ENCODE measurements at regions not wholly inside any gene's neighbourhood (a gene's known extent, or its start where the extent isn't known, plus 50 kb on each side); places are given as distances from the start of the nearest gene placed in this dataset.
A peak's percentile ranks its signal among the peaks of the same experiment; 100 is the strongest.
"Not testable (repeated sequence)": the region's sequence is repeated elsewhere in the genome, so short reads cannot be mapped to it uniquely, and the experiment has no call there.

GRCh38 chr4:95760646-95761045 lies 79.2 kb upstream of the PDHA2 start:
- not testable (repeated sequence) for H3K79me2 ChIP-seq (replicated peaks; ENCODE audit: insufficient read depth); H3K27ac Mint-ChIP-seq; H3K27me3 ChIP-seq (ENCODE audit: insufficient read depth); H3K4me2 ChIP-seq; H3K27ac ChIP-seq (ENCODE audit: low read depth); ATAC-seq; H3K9me2 ChIP-seq (ENCODE audit: insufficient read depth); H3F3A ChIP-seq (replicated peaks; ENCODE audit: low read depth); H3K9me3 Mint-ChIP-seq; DNase-seq (ENCODE audit: low spot score); H4K20me1 ChIP-seq (replicated peaks; ENCODE audit: insufficient read depth); H3K4me3 Mint-ChIP-seq; H3K36me3 ChIP-seq (ENCODE audit: insufficient read depth); H3K27me3 Mint-ChIP-seq (ENCODE audit: insufficient read depth, low read depth, poor library complexity); H3K36me3 Mint-ChIP-seq (ENCODE audit: low read depth); H3K4me3 ChIP-seq
- Histone ChIP-seq H3K4me1 (ENCODE audit: insufficient read depth) (peaks cover 36% of the 10 kb centered on the region), H2AFZ (peak overlapping the region; percentile 90)
- peaks cover 32% of the 10 kb centered on the region for H3K4me1 Mint-ChIP-seq
- TF ChIP-seq ZNF462 (CRISPR knock-in tag; IDR thresholded peaks at IDR 0.05): 0 out of 2 replicates have a peak, but pooled peaks have one; percentile 28

- Histone ChIP-seq H3K4me1 (ENCODE audit: insufficient read depth) (peaks cover 36% of the 10 kb centered on the region), H3K27me3 (ENCODE audit: insufficient read depth) (no peaks in the 10 kb centered on the region), H3K9me2 (ENCODE audit: insufficient read depth) (no peaks in the 10 kb centered on the region; the same call in 1 of the 2 replicates), H3K36me3 (ENCODE audit: insufficient read depth) (no peaks in the 10 kb centered on the region), H3K79me2 (replicated peaks; ENCODE audit: insufficient read depth) (no peaks in the 10 kb centered on the region), H3F3A (replicated peaks; ENCODE audit: low read depth) (no peaks in the 10 kb centered on the region), H3K27ac (ENCODE audit: low read depth) (no peak overlapping the region), H2AFZ (no peak overlapping the region), H3K4me3 (no peak overlapping the region), H4K20me1 (replicated peaks; ENCODE audit: insufficient read depth) (no peaks in the 10 kb centered on the region), H3K4me2 (peak overlapping the region; percentile 33; the same call in 1 of the 2 replicates)
- Mint-ChIP-seq H3K27ac (peak overlapping the region; percentile 90), H3K27me3 (ENCODE audit: insufficient read depth, low read depth, poor library complexity) (peaks cover 3% of the 10 kb centered on the region), H3K36me3 (ENCODE audit: low read depth) (peaks cover 9% of the 10 kb centered on the region; the same call in 2 of the 3 replicates), H3K4me1 (peaks cover 32% of the 10 kb centered on the region), H3K4me3 (no peak overlapping the region), H3K9me3 (no peaks in the 10 kb centered on the region)
- no peak for ATAC-seq
- TF ChIP-seq JUNB (IDR thresholded peaks at IDR 0.05; ENCODE audit: unreplicated experiment) (no peak), EZH2 (IDR thresholded peaks at IDR 0.05; ENCODE audit: low read depth, unreplicated experiment) (no peak)
- TF ChIP-seq, protein P1, sequence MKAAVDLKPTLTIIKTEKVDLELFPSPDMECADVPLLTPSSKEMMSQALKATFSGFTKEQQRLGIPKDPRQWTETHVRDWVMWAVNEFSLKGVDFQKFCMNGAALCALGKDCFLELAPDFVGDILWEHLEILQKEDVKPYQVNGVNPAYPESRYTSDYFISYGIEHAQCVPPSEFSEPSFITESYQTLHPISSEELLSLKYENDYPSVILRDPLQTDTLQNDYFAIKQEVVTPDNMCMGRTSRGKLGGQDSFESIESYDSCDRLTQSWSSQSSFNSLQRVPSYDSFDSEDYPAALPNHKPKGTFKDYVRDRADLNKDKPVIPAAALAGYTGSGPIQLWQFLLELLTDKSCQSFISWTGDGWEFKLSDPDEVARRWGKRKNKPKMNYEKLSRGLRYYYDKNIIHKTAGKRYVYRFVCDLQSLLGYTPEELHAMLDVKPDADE (IDR thresholded peaks at IDR 0.05): no peak
- no peak for DNase-seq (ENCODE audit: low spot score)
Measured at GRCh38 chr4:95758001-95758400, 81.9 kb upstream of the PDHA2 start.
